Body of pancreas (tissue), 4 donors: ENCODE measurements at regions not wholly inside any gene's neighbourhood (a gene's known extent, or its start where the extent isn't known, plus 50 kb on each side); places are given as distances from the start of the nearest gene placed in this dataset.

Source experiments
- CTCF ChIP-seq, 7 experiments: fragments of 450-650 bp in 4 of 7; fragments of 200-600 bp in 3 of 7; sonication (generic) in 3 of 7; IDR thresholded peaks; one replicate each; pipeline ENCODE4 v1.5.1; 2016 to 2019; ENCODE audit warnings: antibody characterized with exemption in 7 of 7
- POLR2A ChIP-seq, 3 donors: fragments of 450-650 bp; IDR thresholded peaks; one replicate each; pipeline ENCODE4 v1.6.1; 2016; ENCODE audit warnings: antibody characterized with exemption in 3 of 3, mild to moderate bottlenecking in 2 of 3

- TF ChIP-seq CTCF (IDR thresholded peaks at IDR 0.05) (no peak), POLR2A (IDR thresholded peaks at IDR 0.05) (no peak)
These were observed 55.2 kb upstream of the KCNH8 start for GRCh38 chr3:19093084-19093483.
